ENCODE measurements at regions not wholly inside any gene's neighbourhood (a gene's known extent, or its start where the extent isn't known, plus 50 kb on each side); places are given as distances from the start of the nearest gene placed in this dataset.

GRCh38 chr10:2150288-2150687 is 413.0 kb upstream of the ADARB2 start:
- TF ChIP-seq, protein P1, sequence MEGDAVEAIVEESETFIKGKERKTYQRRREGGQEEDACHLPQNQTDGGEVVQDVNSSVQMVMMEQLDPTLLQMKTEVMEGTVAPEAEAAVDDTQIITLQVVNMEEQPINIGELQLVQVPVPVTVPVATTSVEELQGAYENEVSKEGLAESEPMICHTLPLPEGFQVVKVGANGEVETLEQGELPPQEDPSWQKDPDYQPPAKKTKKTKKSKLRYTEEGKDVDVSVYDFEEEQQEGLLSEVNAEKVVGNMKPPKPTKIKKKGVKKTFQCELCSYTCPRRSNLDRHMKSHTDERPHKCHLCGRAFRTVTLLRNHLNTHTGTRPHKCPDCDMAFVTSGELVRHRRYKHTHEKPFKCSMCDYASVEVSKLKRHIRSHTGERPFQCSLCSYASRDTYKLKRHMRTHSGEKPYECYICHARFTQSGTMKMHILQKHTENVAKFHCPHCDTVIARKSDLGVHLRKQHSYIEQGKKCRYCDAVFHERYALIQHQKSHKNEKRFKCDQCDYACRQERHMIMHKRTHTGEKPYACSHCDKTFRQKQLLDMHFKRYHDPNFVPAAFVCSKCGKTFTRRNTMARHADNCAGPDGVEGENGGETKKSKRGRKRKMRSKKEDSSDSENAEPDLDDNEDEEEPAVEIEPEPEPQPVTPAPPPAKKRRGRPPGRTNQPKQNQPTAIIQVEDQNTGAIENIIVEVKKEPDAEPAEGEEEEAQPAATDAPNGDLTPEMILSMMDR (IDR thresholded peaks at IDR 0.05): no peak
- TF ChIP-seq POLR2A (IDR thresholded peaks at IDR 0.05): no peak
